Activated CD8-positive, alpha-beta memory T cell treated with anti-CD3 and anti-CD28 coated beads for 24 hours (primary cell): ENCODE measurements at regions not wholly inside any gene's neighbourhood (a gene's known extent, or its start where the extent isn't known, plus 50 kb on each side); places are given as distances from the start of the nearest gene placed in this dataset.
"Not testable (repeated sequence)": the region's sequence is repeated elsewhere in the genome, so short reads cannot be mapped to it uniquely, and the experiment has no call there.

ENCODE experiments used
- DNase-seq: peaks from one replicate; pipeline ENCODE4 v3.0.0-alpha.2; 2020

DNA sequence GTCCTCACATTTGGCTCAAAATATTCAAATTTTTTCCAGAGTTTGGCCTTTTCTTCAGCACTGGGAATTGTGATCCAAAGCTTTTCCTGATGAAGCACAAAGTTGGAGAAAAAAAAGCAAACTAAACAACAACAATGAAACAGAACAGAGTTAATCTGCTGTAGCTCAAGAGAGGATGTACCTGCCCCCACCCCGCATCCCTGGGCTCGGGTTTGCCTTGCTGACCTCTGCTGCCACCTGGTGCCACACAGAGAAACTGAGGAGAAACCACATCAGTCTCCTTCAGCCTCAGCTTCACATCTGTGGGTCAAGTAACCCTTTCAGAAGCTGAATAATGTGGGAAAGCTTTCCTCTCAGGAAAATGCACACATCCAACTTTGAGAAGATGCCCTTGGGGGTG lies 290.4 kb downstream of the RTP5 start:
- not testable (repeated sequence) for DNase-seq

DNA sequence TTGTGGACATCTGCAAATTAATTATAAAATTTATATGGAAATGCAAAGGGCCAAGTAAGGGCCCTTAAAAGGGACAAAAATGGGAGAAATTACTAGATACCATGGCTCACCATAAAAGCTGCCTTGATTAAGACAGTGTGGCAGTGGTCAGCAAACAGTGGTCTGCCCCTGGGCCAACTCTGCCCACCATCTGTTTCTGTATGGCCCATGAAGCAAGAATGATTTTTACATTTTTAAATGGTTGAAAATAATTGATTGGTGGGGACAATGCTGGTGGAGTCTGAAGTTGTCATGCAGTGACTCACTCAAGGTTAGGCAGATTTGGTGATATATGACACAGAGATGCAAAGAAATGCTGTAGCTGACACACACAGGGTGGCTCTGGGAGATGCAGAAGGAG lies 295.6 kb downstream of the RTP5 start:
- DNase-seq: not testable (repeated sequence)

DNA sequence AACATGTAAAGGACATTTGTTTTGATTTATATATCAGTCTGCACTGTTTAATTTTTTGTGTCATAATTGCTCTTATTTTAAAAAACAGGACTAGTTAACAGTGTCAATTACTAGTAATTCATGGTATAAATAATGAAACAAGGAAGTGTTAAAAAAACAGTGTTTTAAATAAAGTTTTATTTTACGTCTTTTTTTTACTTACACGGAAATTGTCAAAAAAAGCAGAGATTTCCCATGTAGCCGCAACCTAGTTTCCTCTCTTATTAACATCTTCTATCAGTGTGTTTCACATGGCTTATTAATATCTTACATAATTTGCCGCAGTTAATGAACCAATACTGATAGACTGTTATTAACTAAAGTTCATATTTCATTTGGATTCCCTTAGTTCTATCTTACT lies 301.8 kb downstream of the RTP5 start:
- DNase-seq: not testable (repeated sequence)
